Ishikawa (cell line): ENCODE measurements at regions not wholly inside any gene's neighbourhood (a gene's known extent, or its start where the extent isn't known, plus 50 kb on each side); places are given as distances from the start of the nearest gene placed in this dataset.

ENCODE experiments used
- EP300 ChIP-seq: IDR thresholded peaks from 2 replicates; pipeline ENCODE4 v1.6.1; 2012; ENCODE audit warnings: borderline replicate concordance
- YY1 ChIP-seq: IDR thresholded peaks from 2 replicates; pipeline ENCODE4 v1.6.1; 2012; ENCODE audit warnings: low read depth
- TF ChIP-seq, protein P1 (sequence below): IDR thresholded peaks from 2 replicates; pipeline ENCODE4 v1.6.1; 2012; ENCODE audit warnings: low read depth, mild to moderate bottlenecking

- TF ChIP-seq YY1 (no peak), EP300 (no peak)
- TF ChIP-seq, protein P1, sequence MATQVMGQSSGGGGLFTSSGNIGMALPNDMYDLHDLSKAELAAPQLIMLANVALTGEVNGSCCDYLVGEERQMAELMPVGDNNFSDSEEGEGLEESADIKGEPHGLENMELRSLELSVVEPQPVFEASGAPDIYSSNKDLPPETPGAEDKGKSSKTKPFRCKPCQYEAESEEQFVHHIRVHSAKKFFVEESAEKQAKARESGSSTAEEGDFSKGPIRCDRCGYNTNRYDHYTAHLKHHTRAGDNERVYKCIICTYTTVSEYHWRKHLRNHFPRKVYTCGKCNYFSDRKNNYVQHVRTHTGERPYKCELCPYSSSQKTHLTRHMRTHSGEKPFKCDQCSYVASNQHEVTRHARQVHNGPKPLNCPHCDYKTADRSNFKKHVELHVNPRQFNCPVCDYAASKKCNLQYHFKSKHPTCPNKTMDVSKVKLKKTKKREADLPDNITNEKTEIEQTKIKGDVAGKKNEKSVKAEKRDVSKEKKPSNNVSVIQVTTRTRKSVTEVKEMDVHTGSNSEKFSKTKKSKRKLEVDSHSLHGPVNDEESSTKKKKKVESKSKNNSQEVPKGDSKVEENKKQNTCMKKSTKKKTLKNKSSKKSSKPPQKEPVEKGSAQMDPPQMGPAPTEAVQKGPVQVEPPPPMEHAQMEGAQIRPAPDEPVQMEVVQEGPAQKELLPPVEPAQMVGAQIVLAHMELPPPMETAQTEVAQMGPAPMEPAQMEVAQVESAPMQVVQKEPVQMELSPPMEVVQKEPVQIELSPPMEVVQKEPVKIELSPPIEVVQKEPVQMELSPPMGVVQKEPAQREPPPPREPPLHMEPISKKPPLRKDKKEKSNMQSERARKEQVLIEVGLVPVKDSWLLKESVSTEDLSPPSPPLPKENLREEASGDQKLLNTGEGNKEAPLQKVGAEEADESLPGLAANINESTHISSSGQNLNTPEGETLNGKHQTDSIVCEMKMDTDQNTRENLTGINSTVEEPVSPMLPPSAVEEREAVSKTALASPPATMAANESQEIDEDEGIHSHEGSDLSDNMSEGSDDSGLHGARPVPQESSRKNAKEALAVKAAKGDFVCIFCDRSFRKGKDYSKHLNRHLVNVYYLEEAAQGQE = no peak
Measured at GRCh38 chr10:43825984-43826383, 177.3 kb upstream of the ZNF32 start.
